GM19463 (cell line): ENCODE measurements at regions not wholly inside any gene's neighbourhood (a gene's known extent, or its start where the extent isn't known, plus 50 kb on each side); places are given as distances from the start of the nearest gene placed in this dataset.

Source experiments
- ATAC-seq: cut with Tn5 transposase; IDR thresholded peaks from one replicate; pipeline ENCODE4 v1.9.1; 2021; ENCODE audit warnings: mild to moderate bottlenecking, moderate library complexity; ENCODE audit not compliant: unreplicated experiment

DNA sequence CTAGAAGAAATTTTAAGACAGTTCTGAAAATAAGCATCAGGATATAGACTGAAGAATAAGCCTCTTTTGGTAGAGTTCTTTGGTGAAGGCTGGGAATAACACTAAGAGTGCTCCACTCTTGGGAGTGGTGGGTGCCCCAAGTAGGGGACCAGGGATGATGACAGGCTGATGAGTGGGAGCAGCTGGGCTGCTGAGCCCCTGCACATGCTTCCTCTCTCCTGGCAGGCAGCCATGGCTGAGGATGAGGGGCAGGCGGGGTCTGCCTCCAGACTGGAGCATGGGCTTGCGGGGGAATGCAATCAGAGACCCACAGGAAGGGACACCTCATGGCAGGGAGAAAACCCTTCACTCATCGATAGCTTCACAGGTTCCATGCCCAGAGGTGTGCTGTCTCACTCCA lies 72.6 kb upstream of the RORA start:
- ATAC-seq: no peak

DNA sequence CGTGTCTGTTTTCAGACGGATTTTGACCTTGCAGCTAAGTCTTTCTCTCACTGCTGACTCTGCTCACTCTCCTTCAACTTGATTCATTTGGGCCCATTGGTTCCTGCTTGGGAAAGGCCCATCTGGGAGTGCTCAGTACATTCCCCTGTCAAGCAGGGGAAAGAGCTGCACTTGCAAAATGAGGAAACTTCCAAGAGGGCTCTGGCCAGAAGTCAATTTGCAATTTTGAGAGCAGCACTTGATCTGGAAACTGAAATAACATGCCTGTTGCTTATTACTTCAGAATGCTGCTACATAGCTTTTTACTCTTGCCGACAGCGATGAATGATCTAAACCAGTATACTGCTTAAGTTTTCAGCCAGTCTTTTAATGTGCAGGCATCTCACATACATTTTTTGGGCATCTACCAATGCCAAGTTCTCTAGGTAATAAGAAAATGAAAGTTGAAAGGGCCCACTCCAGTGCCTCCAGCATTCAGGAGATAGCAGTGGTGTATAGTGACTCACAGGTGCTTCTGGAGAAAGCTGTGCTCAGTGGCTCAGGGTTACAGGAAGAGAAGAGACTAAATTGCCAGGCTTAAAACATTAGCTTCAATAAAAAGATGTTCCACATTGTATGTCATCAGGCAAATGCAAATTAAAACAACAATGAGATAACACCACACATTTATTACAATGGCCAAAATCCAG lies 70.1 kb upstream of the RORA start:
- ATAC-seq: no peak

DNA sequence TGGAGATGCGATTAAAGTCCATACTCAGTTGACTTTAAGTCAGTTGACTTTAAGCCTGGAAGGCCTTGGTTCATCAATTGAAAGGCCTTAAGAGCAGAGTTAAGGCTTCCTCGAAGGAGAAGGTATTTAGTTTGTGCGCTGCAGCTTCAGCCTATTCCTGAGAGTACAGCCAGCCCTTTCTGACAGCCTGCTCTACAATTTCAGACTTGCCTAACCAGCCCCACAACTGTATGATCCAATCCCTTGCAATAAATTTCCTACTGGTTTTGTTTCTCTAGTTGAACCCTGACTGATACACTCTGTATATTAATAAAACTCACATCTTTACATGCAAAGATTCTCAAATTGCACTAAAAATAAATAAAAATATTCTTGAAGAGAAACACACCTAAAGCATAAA lies 66.1 kb upstream of the RORA start:
- ATAC-seq: no peak

DNA sequence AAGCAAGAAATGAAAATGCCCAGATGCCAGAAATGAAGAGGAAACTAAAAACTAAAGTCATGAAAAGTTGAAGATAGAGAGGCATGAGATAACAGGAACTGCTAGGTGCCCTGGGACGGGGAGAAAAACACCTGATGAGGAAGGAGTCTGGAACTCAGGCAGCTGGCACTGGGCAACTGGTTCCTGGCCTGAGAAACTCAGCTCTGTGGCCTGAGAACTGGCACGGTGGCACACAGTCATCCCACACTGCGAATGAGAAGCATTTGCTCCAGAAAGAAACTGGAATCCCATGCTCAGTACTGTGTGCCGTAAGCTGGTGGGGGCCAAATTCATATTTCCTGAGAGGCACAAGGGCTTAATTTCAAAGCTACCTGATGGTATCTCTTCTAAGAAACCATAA lies 53.6 kb upstream of the RORA start:
- no peak for ATAC-seq

DNA sequence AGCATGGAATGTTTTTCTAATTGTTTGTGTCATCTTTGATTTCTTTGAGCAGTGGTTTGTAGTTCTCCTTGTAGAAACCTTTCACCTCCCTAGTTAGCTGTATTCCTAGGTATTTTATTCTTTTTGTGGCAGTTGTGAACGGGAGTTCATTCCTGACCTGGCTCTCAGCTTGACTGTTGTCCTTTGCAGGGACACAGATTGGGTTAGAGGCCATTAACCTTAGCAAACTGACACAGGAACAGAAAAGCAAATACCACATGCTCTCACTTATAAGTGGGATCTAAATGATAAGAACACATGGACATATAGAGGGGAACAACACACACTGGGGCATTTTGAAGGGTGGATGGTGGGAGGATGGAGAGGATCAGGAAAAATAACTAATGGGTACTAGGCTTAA lies 52.2 kb upstream of the RORA start:
- ATAC-seq: no peak
